HG03045 (cell line): ENCODE measurements at regions not wholly inside any gene's neighbourhood (a gene's known extent, or its start where the extent isn't known, plus 50 kb on each side); places are given as distances from the start of the nearest gene placed in this dataset.

Experiments used
- ATAC-seq: cut with Tn5 transposase; IDR thresholded peaks from one replicate; pipeline ENCODE4 v1.9.1; 2021; ENCODE audit warnings: mild to moderate bottlenecking, moderate library complexity; ENCODE audit not compliant: unreplicated experiment

DNA sequence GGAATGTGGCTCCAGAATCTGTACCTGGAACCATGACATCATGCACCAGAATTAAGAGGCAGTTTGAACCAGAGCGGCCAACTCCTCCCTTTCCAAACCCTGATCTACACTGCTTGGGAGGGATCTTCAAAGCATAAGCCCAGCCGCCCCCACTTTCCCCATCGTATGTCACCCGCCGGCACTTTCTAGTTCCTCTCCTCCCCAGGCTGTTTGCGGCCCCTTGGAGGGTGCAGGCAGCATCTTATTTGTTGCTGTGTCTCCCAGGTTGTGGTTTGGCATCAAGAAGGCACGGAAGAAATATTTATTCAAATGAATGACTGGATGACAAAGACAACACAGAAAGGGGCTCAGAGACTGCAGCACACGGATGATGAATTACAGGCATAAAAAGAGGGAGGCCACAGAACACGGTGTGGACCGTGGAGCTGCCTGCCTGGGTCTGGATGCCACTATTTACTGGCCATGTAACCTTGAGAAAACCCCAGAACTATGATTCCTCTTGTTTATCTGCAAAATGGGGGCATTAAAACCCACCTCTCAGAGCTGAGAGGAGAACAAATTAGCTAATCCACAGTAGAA, 305.8 kb downstream of the EIPR1 start:
- no peak for ATAC-seq

DNA sequence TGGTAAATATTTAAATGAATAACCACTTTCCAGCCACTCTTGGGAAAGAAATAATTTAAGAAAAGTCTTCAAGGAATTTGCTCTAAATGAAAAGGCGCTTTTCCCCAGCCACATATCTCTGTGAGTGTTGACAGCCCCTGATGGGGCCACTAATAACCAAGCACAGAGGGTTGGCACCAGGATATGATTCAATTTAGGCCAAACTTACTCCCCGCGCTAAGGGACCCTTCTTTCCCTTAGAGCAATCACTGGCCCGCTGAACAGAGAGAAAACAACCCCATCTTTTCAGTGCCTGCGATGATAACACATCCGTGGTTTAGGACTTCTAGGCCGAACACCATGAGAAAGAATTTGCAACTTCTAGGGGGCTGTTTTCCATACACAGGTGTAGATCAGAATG, 310.8 kb downstream of the EIPR1 start:
- ATAC-seq, result no peak

DNA sequence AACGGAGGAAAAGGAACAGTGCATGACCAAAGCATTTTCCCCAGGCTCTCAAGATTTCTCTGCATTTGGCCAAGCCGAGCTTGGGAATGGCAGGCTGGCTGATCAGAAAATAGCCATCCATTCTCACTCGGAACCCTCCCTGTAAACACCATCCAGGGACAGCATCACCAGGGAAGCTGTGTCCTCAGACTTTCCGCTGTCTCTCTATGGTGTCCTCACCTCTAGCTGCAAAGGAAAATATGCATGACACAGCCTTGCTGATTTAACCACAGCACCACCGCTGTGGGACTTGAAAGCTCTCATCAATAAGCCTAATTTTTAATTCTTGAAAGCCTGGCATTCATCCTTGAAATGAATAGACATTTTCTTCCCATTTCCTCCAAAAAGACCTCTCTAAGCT, 311.7 kb downstream of the EIPR1 start:
- ATAC-seq, result no peak

DNA sequence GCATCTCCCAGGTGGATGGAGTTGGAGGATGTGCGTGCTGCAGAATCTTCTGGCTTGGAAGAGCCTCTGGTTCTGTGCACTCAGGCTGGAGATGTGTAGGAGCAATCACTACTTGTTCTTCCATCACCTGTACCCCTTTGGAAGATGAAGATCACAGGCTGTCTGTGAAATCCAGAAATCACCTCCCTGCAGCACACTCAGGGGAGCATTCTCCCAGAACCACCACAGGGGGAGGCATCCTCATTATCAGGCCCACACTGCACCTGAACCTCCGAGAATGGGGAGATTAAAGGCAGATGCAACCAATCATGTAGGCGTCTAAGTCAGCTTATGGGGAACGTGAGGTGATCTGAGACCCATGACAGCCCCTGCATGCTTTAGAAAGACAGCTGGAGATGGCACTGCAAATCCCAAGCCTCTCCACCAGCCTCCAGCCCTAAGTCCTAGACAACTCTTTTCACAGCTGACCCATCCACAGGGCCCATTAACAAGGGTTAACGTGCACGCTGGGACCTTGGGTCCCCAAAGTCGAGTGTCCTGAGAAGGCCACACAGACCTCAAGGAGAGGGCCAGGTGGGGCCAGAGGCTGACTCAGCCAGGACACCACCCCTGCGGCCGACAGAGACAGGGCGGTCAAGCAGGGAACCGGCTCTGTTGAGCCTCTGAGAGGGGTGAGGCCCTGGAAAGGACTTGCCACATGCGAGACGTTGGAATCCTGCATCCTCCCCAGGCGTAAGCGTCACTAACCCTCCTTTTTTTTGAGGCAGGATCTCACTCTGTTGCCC, 314.9 kb downstream of the EIPR1 start:
- no peak for ATAC-seq

DNA sequence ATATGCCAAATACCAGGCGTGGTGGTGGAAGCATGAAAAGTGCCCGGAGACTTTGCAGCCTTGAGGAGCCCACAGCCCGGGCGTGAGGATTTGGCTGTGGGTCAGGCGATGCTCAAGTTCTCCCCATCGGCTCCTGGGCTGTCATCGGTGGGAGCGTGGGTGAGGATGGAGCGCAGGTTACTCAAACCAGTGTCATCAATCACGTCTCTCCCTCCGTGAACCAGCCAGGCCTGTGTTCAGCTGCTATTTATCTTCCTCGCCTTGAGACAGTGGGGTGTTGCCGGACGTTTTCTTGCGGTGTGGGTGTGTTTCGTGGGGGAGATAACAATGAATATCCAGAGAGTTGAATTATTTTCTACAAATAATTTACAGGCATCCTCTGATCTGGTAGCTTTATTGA, 317.6 kb downstream of the EIPR1 start:
- no peak for ATAC-seq

DNA sequence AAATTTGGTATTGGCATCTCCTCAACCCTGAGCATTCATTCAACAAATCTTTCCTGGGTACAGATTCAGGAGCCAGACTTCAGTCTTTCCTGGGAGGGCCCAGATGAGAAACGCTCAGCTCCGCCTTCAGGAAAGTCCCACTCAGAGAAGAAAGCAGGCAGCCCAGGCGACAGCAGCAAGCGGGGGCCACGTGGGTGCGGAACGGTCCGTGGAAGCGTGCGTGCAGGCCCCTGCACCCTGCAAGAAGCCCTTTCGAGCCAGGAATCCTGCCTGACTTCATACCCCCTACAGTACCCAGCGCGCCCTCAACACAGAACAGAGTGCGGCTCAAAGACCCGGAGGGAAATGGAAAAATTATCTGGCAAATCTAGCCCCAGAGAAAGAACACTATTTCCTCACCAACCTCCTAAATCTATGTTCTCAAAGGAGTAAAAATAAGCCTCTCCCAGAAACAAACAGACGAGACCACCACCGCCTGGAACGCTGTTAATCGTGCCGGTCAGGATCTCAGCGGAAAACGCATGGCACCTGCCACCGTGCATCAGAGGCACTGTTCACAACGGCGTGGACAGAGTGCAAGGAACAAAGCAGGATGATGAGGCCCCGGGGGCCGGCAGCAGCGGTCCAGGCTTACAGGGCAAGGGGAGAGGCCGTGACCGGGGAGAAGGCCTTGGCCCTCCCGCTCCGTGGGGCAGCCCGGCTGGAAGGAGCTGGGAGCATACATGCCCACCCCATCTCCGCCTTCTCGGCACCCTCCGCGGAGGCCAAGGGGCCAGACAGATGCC, 318.3 kb downstream of the EIPR1 start:
- ATAC-seq, result no peak

DNA sequence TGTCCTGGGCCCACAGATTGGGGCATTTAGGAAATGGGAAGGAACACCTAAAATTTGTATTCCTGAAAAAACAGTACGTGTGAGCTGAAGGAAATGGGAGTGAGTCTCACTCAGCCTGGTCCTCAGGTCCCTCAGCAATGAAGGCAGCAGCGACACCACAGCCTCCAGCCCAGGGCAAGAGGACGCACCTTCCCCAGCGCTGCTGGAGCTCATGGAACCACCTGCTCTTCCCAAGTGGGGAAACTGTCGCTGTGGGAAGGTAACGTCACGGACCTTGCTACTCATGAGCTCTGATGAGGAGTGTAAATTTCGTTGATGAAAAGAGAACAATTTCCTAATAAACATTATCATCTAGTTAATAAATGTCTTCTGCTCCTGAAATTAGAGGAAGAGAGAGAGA, 323.6 kb downstream of the EIPR1 start:
- ATAC-seq, result no peak

DNA sequence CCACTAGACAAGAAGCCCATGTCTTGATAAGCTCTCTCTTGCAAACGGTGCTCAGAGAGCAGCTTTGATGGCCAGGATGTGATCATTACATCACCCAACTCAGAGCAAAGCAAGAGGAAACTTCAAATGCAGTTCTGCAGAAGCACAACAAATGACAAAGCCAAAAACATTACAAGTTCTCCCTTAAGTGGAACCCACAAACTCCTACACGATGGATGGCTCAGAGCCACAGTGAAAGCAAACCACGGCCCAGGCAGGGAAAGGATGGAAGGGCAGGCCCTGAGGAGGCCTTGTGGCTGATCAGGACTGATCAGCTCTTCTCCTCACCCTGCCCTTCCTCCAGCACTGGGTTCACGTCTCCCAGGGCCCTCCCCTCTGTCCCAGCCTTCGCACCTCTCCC, 326.4 kb downstream of the EIPR1 start:
- no peak for ATAC-seq

DNA sequence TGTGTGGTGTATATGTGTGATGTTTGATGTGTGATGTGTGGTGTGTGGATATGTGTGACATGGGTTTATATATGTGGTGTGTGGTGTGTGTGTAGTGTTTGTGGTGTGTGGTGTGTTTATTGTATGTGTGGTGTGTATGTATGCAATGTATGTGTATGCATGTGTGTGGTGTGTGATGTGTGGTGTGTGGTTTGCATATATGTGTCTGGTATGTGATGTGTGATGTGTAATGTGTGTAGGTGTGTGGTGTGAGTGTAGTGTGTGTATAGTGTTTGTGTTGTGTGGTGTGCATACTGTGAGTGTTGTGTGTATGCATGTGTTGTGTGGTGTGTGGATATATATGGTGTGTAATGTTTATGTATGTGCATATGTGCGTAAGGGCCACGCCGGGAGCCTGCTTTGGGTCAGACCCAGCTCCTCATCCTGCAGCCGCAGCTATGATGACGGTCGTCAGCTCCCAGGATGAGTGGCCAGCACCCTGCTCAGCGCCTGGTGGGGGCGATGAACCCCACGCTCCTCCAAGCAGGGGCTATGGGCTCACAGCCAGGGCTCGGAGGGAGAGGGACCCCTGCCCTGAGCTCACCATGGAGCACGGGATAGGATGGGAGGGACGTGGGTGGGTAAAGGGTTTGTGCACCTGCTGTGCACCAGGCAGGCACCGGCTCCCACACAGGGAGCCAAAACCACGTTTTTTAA, 331.3 kb downstream of the EIPR1 start:
- no peak for ATAC-seq

DNA sequence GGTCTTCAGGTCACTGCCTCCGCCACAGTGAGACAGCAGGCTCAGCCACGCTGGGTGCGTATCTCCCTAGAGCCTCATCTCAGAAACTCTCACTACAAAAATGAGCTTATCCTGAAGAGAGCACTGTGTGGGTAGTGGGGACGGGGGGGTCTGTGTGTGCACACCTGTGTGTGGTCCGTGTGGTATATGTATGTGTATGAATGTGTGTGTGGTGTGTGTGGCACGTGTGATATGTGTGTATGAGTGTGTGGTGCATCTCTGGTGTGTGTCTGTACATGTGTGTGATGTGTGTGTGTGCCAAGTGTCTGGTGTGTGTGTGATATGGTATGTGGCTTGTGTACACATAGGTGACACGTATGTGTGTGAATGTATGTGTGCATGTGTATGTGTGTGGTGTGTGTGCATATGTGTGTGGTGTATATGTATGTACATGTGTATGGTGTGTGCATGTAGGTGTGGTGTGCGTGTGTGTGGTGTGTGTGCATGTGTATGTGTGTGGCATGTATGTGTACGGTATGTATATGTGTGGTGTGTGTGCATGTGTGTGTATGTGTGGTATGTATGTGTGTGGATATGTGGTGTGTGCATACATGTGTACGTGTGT, 332.2 kb downstream of the EIPR1 start:
- ATAC-seq, result no peak

DNA sequence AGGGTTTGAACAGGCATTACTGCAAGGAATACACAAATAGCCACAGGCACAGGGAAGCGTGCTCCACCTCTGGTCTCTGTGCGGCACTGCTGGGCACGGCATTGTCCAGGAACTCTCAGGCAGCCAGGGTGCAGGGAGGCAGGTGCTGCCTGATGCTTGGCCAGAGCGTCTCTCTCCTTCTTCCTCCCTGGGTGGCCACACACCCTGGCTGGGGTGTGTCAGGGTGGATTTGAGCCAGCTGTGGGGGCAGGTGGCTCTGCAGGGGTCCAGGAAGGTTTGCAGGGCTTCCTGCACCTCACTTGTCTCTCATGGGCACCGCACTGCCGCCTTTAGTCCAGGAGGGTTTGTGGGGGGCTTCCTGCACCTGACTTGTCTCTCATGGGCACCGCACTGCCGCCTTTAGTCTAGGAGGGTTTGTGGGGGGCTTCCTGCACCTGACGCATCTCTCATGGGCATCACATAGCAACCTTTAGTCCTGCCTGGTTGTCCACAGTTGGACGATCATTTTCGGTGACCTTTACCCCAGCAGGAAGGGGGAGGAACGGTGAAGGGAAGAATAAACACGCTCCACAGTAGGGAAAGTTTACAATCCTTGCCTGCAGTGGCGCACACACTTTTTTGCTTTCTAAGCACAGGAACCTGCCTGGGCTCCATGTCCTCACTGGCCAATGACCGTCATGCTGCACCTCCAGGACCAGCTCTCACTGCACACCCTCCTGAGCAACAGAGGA, 332.9 kb downstream of the EIPR1 start:
- no peak for ATAC-seq

DNA sequence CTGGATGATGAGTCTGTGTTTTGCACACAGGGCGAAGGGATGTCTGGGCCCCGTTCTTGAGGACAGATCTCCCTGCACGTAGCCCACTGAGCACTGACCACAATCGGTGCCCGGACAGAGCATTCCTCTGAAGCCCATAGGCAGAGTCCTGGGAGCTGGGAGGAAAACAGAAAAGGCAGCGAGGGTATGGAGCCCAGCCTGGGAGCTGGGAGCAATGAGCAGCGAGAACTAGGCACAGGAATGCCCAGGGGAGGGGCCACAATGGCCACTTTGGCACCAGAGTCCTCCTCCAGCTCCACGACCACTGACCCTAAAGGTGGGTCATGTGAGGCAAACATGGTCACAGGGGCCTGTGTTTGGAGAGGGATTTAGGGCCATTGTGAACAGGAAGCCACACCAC, 333.9 kb downstream of the EIPR1 start:
- ATAC-seq, result no peak

DNA sequence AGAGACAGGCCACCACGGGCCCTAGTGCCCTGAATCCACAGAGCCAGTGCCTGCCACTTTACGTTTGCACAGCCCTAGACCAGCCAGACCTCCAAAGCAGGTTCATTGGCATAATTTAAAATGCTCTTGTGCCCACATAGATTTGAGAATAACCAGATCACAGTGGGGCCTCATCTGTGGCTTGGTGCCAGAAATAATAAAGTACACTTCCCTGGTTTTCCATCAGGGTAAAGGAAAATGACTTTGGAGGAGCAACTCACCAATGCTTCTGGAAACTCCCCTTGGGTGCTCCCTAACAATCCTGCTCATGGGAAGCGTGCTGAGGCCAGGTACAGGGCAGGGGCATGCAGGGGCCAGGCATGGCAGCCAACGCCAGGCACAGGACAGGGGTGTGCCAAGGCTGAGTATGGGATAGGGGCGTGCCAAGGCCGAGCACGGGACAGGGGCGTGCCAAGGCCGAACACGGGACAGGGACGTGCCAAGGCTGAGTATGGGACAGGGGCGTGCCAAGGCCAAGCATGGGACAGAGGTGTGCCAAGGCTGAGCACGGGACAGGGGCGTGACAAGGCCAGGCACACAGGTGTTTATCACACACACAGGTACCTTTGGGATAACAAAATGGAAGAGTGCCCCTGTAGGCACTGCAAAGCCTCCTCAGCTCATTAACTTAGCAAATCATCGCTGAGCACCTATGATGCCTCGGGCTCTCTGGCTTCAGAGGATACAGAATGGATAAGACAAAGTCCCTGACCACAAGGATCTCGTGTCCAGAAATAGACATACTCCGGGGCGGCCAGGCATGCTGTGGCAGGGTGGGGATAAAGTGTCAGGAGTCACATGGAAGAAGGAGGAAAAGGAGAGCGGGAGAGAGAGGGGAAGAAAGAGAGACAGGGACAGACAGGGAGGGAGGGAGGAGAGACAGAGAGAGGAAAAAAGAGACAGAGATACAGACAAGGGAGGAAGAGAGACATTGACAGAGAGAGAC, 334.7 kb downstream of the EIPR1 start:
- no peak for ATAC-seq

DNA sequence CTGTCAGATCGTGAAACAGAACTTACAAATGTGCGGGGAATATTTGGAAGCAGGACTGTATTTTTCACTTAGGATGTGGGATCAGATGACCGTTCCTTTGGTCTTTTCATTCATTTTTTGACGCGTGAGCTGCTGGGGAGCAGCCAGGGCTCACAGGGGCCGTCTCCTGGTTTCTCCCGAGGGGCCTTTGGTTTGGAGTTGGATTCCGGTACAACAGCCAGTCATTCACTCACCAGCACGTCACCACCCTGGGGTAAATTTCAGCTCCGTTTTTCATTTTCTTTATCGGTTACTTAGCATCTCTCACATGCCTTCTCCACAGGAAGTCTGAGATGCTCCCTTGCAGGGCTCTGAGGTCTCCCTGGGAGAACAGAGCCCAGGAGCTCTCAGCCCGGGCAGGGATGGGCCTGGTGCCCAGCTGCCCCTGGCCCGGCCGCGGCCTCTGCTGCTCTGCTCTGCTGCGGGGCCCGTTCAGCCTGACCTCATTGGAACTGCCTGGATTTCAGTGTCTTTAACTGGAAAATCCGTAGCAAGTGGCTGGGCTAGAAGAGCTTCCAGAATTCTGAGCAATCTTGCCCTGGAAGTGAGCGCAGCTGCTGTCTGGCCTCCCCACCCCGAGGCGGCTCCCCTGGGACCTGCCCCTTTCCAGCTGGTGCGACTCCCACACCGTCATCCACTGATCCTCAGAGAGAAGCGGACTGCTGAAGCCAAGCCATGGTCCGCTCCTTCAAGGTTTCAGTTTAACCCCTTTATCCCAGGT, 335.6 kb downstream of the EIPR1 start:
- no peak for ATAC-seq

DNA sequence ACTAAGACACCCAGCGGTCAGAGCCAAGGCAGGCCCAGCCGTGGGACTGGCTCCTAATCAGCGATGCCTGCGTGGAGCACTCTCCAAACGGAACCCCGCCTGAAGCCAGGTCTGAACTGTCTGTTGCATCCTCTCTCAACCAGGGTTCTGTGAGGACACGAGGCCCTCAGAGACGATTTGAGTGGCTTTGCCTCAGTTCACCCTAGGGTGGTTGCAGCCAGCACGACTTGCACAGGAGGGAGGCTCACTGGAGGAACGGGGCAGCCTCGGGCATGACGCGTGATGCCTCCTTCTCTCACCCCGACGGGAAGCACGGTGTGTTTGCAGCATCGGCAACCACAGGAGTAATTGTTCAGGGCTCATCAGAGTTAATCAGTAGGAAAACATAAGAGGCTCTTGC, 336.4 kb downstream of the EIPR1 start:
- ATAC-seq, result no peak

DNA sequence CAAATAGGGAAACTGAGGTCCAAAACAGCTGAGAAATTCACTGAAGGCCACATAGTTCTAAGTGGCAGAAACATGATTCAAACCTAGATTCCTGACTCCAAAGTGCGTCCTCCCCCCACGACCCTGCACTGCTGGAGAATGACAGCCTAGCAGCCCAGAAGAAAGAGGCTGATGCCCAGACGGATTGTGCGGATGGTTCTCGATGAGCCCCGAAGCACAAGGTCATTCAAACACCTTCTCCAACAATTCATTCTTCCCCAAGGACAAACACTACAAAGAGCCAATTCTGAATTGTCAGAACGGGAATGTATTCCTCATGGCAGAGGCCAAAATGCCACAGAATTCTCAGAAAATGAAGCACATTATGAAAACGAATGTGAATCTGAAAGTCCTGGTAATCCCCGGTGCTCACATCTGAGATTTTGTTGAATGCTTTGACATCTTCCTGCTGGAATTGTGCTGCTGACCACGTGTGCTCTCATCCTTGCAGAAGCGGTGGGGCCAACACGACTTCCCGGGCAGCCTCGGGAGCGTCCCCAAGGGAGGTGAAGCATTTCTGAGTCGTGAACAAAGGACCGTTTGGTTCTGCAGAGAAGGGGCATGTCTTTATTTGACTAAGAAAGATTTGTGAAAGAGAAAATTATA, 337.0 kb downstream of the EIPR1 start:
- no peak for ATAC-seq

DNA sequence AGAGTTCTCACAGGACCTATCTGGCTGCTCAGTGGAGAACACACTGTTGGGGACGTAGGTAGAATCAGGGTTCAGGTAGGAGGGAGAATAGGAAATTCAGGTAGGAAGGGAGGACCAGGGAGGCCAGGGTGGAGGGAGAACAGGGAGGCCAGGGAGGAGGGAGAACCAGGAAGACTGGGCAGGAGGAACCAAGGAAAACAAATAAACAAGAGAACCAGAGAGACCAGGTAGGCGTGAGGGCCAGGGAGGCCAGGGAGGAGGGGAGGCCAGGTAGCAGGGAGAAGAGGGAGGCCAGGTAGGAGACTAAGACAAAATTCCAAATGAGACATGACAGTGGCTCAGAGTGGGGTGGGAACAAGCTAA, 337.6 kb downstream of the EIPR1 start:
- no peak for ATAC-seq
